Tibial artery (tissue), 4 donors: ENCODE measurements at regions not wholly inside any gene's neighbourhood (a gene's known extent, or its start where the extent isn't known, plus 50 kb on each side); places are given as distances from the start of the nearest gene placed in this dataset.

Experiments
- DNase-seq, 2 donors: peaks; one replicate each; pipeline ENCODE4 v3.0.0-alpha.2; 2019
- H3K27ac ChIP-seq, 2 donors: fragments of 200-600 bp; sonication (generic) in 1 of 2; 1 replicate in 1 of 2; 2 replicates in 1 of 2; pipeline ENCODE4 v1.5.1; 2018 to 2019; ENCODE audit warnings: mild to moderate bottlenecking in 1 of 2
- H3K27me3 ChIP-seq, 2 donors: fragments of 200-600 bp; sonication (generic) in 1 of 2; one replicate each; pipeline versions ENCODE4 v1.5.1 to v1.6.0; 2016 to 2019
- H3K36me3 ChIP-seq, 3 donors: fragments of 200-600 bp; sonication (generic) in 2 of 3; one replicate each; pipeline ENCODE4 v1.5.1; 2016 to 2019; ENCODE audit warnings: mild to moderate bottlenecking in 2 of 3
- H3K4me1 ChIP-seq, 4 donors: fragments of 200-600 bp; sonication (generic) in 2 of 4; 1 replicate in 3 of 4; 2 replicates in 1 of 4; pipeline ENCODE4 v1.5.1; 2016 to 2019
- H3K4me3 ChIP-seq, 2 donors: fragments of 200-600 bp; sonication (generic) in 1 of 2; 1 replicate in 1 of 2; 2 replicates in 1 of 2; pipeline ENCODE4 v1.5.1; 2018 to 2019; ENCODE audit warnings: mild to moderate bottlenecking in 2 of 2
- H3K9me3 ChIP-seq, 3 donors: fragments of 200-600 bp; sonication (generic) in 1 of 3; one replicate each; pipeline ENCODE4 v1.5.1; 2016 to 2019
- CTCF ChIP-seq, 2 experiments: fragments of 200-600 bp in 1 of 2; fragments of 450-650 bp in 1 of 2; IDR thresholded peaks; one replicate each; pipeline ENCODE4 v1.5.1; 2017 to 2019; ENCODE audit warnings: antibody characterized with exemption in 2 of 2, mild to moderate bottlenecking in 1 of 2, moderate library complexity in 1 of 2
- intact Hi-C: fragments of 100-400 bp; cut with DNase I; formaldehyde crosslinking; loops from one replicate; pipeline ENCODE4 v1.15.0; 2023; ENCODE audit warnings: low total_unique reads

DNA sequence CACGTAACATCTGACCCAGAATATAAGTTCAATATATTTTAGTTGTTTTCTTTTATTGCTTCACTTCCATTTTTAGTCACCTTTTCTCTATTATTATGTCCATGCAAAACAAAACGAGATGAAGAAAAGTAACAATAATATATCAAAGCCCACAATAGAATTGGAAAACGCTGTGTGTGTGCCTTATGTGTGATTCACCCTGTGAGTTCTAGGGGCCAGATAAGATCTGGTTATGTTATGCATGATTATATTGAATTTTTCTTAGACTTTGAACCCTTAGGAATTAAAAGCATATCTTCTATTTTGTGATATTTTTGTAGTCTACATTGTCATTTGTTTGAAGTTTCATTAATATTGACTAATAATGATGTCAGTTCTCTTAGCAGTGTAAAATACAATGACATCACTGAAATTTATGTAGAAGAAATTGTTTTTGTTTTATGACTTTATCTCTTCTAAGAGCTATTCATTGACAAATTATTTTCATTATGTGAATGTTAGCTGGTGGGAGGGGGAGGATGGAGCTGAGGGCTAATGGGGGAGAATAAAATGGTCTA is 243.6 kb downstream of the TFAP2B start:
- no peaks in the 10 kb centered on the region for H3K4me1 ChIP-seq
- H3K9me3 ChIP-seq, result no peaks in the 10 kb centered on the region
- no peak for DNase-seq
- no peak overlapping the region for H3K27ac ChIP-seq
- H3K4me3 ChIP-seq, result no peak overlapping the region
- H3K36me3 ChIP-seq, result no peaks in the 10 kb centered on the region
- no peaks in the 10 kb centered on the region for H3K27me3 ChIP-seq
- intact Hi-C loops, result no loop called here
- TF ChIP-seq CTCF (IDR thresholded peaks at IDR 0.05), result no peak

DNA sequence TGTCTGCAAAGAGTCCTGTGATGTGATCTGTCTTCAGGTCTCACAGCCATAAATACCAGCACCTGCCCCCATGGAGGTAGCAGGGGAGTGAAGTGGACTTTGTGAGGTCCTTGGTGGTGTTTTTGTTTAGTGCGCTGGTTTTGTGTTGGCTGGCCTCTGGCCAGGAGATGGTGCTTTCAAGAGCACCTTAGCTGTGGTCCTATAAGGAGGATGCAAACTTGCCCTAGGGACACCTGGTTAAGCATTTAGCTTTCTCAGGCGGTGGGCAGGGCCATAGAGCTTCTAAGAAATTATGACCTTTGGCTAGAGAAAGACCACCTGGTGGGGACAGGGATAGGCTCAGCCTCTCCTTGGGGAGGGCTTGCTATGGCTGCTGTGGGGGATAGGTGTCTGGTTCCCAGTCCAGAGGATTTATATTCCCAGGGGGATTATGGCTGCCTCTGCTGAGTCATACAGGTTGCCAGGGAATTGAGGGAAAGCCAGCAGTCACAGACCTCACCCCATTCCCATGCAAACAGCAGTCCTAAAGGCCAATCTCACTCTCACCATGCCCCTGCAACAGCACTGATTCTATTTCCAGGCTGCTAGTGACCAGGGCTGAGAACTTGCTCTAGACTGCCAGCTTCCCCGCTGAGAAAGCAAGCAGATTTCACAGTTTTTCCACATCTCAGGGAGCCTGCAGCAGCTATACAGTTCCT is 259.3 kb downstream of the TFAP2B start:
- Histone ChIP-seq H3K4me3 (no peak overlapping the region), H3K4me1 (no peaks in the 10 kb centered on the region), H3K36me3 (no peaks in the 10 kb centered on the region), H3K9me3 (no peaks in the 10 kb centered on the region), H3K27me3 (no peaks in the 10 kb centered on the region), H3K27ac (no peak overlapping the region)
- TF ChIP-seq CTCF (IDR thresholded peaks at IDR 0.05), result no peak
- no peak for DNase-seq
- intact Hi-C loops, result no loop called here

DNA sequence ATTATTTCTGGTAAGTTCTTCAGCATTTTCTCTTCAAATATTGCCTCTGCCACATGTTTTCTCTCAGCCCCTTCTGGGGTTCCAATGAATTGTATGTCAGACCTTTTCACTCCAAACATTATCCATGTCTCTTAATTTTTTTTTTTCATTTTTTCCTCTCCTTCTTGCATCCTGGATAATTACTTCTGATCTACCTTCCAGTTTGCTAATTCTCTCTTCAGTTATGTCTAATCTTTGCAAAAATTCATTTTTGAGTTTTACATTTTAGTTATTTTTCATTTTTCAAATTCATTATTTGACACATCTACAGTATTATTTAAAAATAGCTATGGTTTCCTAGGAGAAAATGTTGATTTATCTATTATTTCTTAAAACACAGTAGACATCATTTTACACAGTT is 271.7 kb downstream of the TFAP2B start:
- H3K4me1 ChIP-seq, result no peaks in the 10 kb centered on the region
- no peaks in the 10 kb centered on the region for H3K36me3 ChIP-seq
- intact Hi-C loops, result no loop called here
- peaks cover 0 to 15% (median 0%) of the 10 kb centered on the region in 3 donors for H3K9me3 ChIP-seq
- H3K27ac ChIP-seq, result no peak overlapping the region
- H3K4me3 ChIP-seq, result no peak overlapping the region
- no peaks in the 10 kb centered on the region for H3K27me3 ChIP-seq
- no peak for DNase-seq
- TF ChIP-seq CTCF (IDR thresholded peaks at IDR 0.05), result no peak

DNA sequence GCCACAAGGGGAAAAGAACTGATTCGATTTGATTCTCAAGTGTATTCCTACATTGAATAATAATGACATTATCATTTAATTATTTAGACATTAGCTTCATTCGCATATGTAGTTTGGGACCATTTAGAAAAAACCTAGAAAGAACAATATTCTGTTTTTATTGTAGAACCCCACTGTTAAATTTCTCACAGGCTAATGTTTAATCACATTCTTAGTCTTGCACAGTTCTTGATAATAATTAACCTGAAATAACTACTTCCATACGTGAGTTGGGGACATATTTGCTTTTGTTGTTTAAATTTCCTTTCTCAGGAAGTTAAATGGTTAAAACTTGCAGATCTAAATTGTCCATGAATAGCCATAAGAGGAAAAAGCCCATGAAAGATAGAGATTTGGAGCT is 275.2 kb downstream of the TFAP2B start:
- intact Hi-C loops, result no loop called here
- no peaks in the 10 kb centered on the region for H3K4me1 ChIP-seq
- H3K27ac ChIP-seq, result no peak overlapping the region
- DNase-seq, result no peak
- no peaks in the 10 kb centered on the region for H3K27me3 ChIP-seq
- no peak overlapping the region for H3K4me3 ChIP-seq
- no peak for TF ChIP-seq CTCF (IDR thresholded peaks at IDR 0.05)
- peaks cover 0 to 15% (median 0%) of the 10 kb centered on the region in 3 donors for H3K9me3 ChIP-seq
- no peaks in the 10 kb centered on the region for H3K36me3 ChIP-seq

DNA sequence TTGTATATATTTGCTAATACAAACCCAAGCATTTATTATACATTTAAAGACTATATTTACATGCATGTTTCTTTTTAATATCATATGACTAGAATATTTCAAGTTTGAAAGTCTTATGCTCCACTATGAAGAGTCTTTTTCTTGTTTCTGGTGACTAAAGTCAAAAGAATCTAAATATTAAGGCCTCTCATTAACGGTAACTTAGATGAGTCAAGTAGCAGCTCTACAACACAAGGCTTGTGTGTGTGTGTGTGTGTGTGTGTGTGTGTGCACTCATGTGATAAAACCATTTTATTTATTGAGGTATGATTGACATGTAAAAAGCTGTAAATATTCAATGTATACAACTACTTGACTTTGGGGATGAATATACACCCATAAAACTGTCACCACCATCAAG is 275.6 kb downstream of the TFAP2B start:
- Histone ChIP-seq H3K27ac (no peak overlapping the region), H3K9me3 (peaks cover 0 to 15% (median 0%) of the 10 kb centered on the region in 3 donors), H3K4me1 (no peaks in the 10 kb centered on the region), H3K36me3 (no peaks in the 10 kb centered on the region), H3K4me3 (no peak overlapping the region), H3K27me3 (no peaks in the 10 kb centered on the region)
- intact Hi-C loops, result no loop called here
- no peak for DNase-seq
- TF ChIP-seq CTCF (IDR thresholded peaks at IDR 0.05), result no peak
